DMS53 treated with DMSO at 0.1 percent for 48 hours (cell line): ENCODE measurements at regions not wholly inside any gene's neighbourhood (a gene's known extent, or its start where the extent isn't known, plus 50 kb on each side); places are given as distances from the start of the nearest gene placed in this dataset.

Source experiments
- DNase-seq: peaks from one replicate; lab custom pipeline; 2025; ENCODE audit not compliant: unreplicated experiment; lab: John Stamatoyannopoulos, UW

- DNase-seq, result no peak
Measured at GRCh38 chr1:34406833-34407539, 230.3 kb downstream of the C1orf94 start.

GRCh38 chr1:34408011-34408410 is 231.3 kb downstream of the C1orf94 start:
- no peak for DNase-seq

- no peak for DNase-seq
Measured at GRCh38 chr1:34409689-34410229, 233.1 kb downstream of the C1orf94 start.

- no peak for DNase-seq
Measured at GRCh38 chr1:34412598-34413370, 236.1 kb downstream of the C1orf94 start.

GRCh38 chr1:34415140-34415539 is 238.4 kb downstream of the C1orf94 start:
- DNase-seq, result no peak

- DNase-seq, result no peak
Measured at GRCh38 chr1:34418166-34418565, 241.5 kb downstream of the C1orf94 start.

GRCh38 chr1:34419663-34420136 is 243.0 kb downstream of the C1orf94 start:
- peak; percentile 35 for DNase-seq

GRCh38 chr1:34425046-34425445 is 248.3 kb downstream of the C1orf94 start:
- no peak for DNase-seq

GRCh38 chr1:34425785-34426184 is 249.1 kb downstream of the C1orf94 start:
- DNase-seq, result no peak

GRCh38 chr1:34426325-34426896 is 249.7 kb downstream of the C1orf94 start:
- no peak for DNase-seq

GRCh38 chr1:34427170-34427569 is 250.5 kb downstream of the C1orf94 start:
- no peak for DNase-seq

GRCh38 chr1:34433099-34433498 is 256.4 kb downstream of the C1orf94 start:
- DNase-seq, result no peak

GRCh38 chr1:34436836-34437235 is 260.1 kb downstream of the C1orf94 start:
- no peak for DNase-seq

GRCh38 chr1:34441259-34442069 is 264.8 kb downstream of the C1orf94 start:
- DNase-seq, result no peak

- DNase-seq, result no peak
Measured at GRCh38 chr1:34444516-34444915, 267.8 kb downstream of the C1orf94 start.

- DNase-seq, result no peak
Measured at GRCh38 chr1:34450325-34450724, 273.6 kb downstream of the C1orf94 start.

GRCh38 chr1:34452451-34452850 is 275.7 kb downstream of the C1orf94 start:
- no peak for DNase-seq

- DNase-seq, result no peak
Measured at GRCh38 chr1:34455121-34455520, 278.4 kb downstream of the C1orf94 start.

- peak; percentile 8 for DNase-seq
Measured at GRCh38 chr1:34460193-34460592, 283.5 kb downstream of the C1orf94 start.

- DNase-seq, result no peak
Measured at GRCh38 chr1:34470401-34470800, 284.4 kb upstream of the GJB5 start.

GRCh38 chr1:34474566-34474965 is 280.3 kb upstream of the GJB5 start:
- no peak for DNase-seq
